ENCODE measurements at regions not wholly inside any gene's neighbourhood (a gene's known extent, or its start where the extent isn't known, plus 50 kb on each side); places are given as distances from the start of the nearest gene placed in this dataset.

- no peak for TF ChIP-seq CTCF (IDR thresholded peaks at IDR 0.05)
- no peak for TF ChIP-seq POLR2A (IDR thresholded peaks at IDR 0.05)
Measured at GRCh38 chr3:127351321-127351720, 63.5 kb upstream of the PRR20G start.
